ENCODE measurements at regions not wholly inside any gene's neighbourhood (a gene's known extent, or its start where the extent isn't known, plus 50 kb on each side); places are given as distances from the start of the nearest gene placed in this dataset.

DNA sequence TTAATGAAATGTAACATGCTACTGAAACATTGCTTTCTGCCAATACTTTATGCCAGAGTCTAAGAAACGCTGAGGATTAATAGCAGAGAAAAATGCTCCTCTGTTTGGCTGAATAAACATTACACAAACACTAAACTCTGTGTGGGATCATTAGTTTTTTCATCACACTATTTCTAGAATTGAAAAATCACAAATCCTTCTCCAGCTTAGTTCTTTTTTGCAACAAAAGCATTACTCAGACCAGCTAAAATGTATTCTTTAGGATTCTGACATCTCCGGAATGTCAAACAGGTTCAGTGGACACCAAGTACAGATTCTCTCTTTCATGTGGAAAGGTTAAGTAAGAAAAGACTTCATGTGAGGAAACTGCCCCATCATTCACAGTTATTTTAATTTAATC is 226.9 kb downstream of the SIM1 start:
- Histone ChIP-seq H3K27ac (no peak overlapping the region), H3K4me3 (no peak overlapping the region)
- TF ChIP-seq, protein P1, sequence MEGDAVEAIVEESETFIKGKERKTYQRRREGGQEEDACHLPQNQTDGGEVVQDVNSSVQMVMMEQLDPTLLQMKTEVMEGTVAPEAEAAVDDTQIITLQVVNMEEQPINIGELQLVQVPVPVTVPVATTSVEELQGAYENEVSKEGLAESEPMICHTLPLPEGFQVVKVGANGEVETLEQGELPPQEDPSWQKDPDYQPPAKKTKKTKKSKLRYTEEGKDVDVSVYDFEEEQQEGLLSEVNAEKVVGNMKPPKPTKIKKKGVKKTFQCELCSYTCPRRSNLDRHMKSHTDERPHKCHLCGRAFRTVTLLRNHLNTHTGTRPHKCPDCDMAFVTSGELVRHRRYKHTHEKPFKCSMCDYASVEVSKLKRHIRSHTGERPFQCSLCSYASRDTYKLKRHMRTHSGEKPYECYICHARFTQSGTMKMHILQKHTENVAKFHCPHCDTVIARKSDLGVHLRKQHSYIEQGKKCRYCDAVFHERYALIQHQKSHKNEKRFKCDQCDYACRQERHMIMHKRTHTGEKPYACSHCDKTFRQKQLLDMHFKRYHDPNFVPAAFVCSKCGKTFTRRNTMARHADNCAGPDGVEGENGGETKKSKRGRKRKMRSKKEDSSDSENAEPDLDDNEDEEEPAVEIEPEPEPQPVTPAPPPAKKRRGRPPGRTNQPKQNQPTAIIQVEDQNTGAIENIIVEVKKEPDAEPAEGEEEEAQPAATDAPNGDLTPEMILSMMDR (IDR thresholded peaks at IDR 0.05) = no peak
- DNase-seq (ENCODE audit: low spot score) = no peak

DNA sequence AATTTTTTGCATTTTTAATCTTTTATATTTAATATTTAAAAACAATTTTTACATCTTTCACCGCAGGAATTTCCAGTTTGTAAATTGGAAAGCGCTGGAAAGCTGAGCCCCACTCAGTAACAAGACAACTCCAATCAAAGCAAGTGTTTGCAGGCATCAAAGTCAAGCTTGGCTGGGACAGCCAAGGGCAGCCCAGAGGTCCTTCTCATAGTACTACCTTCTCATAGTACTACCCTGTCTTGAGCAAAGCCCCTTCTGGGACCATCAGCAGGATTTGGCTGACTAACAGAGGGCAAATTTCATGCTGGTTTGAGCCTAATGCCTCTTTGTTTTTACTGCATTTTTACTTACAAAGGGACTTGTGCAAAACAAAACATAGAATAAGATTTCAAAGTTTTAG is 228.3 kb downstream of the SIM1 start:
- TF ChIP-seq, protein P1 (IDR thresholded peaks at IDR 0.05) = no peak
- DNase-seq (ENCODE audit: low spot score) = no peak
- Histone ChIP-seq H3K27ac (no peak overlapping the region), H3K4me3 (no peak overlapping the region)

DNA sequence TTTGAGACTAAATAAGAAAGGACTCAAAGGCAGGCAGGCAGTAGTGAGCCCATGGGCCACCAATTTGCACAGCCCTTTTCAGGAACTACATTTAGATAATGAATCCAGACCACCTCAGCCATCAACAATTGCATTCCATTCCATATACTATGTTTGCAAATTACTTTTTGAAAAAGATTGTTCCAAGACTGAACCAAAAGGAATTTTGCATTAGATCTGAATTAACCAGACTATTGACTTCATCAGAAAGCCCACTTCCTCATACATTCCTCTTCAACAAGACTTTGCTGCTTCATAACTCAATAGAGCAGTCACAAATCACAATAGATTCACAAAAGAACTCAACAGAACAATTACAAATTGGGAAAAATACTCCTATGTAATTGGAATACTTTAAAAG is 229.1 kb downstream of the SIM1 start:
- H3K27ac ChIP-seq = no peak overlapping the region

DNA sequence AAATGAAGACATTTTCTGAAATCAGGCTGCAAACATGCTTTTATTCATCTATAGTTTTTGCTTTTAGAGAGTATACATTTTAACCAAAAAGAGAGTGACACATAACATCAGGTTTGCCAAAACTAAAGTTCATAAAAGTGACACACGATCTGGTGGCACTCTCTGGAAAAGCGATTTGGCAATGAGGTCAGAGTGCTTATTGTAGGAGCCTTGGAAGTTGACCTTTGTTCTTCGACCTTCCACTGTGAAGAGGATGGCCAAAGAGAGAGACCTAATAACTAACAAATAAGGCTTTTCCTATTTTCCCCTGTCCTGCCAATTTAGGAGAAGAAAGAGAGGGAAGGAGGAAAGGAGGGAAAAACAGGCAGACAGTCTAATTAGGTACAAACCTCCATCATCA is 230.1 kb downstream of the SIM1 start:
- no peak overlapping the region for H3K4me3 ChIP-seq
- no peak for DNase-seq (ENCODE audit: low spot score)
- TF ChIP-seq, protein P1 (IDR thresholded peaks at IDR 0.05) = no peak
- no peak overlapping the region for H3K27ac ChIP-seq

More for the DNA sequence above, 229.1 kb downstream of the SIM1 start:
- DNase-seq (ENCODE audit: low spot score) = no peak
- TF ChIP-seq, protein P1 (IDR thresholded peaks at IDR 0.05) = no peak
- H3K4me3 ChIP-seq = no peak overlapping the region

DNA sequence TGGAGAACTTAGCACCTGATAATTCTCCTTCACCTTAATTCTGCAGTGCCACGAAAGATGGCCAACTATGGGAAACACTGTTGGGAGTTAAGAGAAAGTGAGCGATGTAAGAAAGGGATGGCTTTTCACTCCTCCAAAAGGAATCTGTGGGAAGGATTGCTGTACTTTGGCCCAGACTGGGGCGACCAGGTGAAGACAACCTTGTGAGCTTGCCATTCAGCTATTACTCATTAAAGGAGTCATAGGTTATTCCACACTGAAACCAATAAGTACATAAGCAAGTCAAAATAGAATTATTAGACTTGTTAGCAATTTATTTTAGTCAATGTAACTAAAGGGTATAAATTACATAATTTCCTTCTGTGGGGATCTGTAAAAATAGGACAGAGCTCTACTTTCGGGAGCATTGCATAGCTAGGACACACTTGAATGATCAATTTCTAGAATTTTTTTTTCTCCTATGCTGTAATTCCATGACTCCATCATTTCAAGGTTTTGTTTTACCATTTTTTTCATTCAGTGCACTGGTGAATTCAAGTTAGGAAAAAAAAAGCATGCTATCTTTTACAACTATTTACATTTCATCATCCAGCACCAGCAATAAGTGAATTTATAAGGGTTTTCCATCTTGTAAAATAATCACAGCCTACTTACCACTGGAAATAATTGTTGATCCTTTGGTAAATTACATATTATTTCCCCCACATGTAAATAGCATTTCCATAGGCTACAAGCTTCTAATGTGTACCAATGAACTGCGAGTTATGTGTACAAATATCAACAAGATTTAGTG is 231.7 kb downstream of the SIM1 start:
- H3K4me3 ChIP-seq = no peak overlapping the region
- TF ChIP-seq, protein P1 (IDR thresholded peaks at IDR 0.05) = no peak
- no peak overlapping the region for H3K27ac ChIP-seq
- no peak for DNase-seq (ENCODE audit: low spot score)

DNA sequence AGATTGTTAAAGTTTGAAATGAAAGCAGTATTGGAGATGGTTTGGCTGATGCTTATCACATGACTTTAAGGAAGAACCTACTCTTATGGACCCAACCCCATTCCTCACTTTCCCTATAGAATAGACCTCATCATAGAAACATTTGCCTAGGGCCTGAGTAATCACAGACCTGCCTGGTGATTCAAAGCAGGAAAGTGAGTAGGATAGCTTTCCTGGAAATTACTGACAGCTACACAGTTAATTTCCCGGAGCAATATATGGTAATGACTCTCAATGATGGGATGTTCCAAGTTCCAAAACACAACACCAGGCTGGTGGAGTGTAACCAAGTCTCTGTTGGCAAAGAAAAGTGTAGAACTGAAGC is 233.8 kb downstream of the SIM1 start:
- H3K27ac ChIP-seq = no peak overlapping the region
- TF ChIP-seq, protein P1 (IDR thresholded peaks at IDR 0.05) = no peak
- no peak overlapping the region for H3K4me3 ChIP-seq
- no peak for DNase-seq (ENCODE audit: low spot score)

All from coronary artery (tissue), 2 donors.